HG03571 (cell line): ENCODE measurements at regions not wholly inside any gene's neighbourhood (a gene's known extent, or its start where the extent isn't known, plus 50 kb on each side); places are given as distances from the start of the nearest gene placed in this dataset.

Source experiments
- ATAC-seq: cut with Tn5 transposase; IDR thresholded peaks from one replicate; pipeline ENCODE4 v1.9.1; 2021; ENCODE audit not compliant: unreplicated experiment

DNA sequence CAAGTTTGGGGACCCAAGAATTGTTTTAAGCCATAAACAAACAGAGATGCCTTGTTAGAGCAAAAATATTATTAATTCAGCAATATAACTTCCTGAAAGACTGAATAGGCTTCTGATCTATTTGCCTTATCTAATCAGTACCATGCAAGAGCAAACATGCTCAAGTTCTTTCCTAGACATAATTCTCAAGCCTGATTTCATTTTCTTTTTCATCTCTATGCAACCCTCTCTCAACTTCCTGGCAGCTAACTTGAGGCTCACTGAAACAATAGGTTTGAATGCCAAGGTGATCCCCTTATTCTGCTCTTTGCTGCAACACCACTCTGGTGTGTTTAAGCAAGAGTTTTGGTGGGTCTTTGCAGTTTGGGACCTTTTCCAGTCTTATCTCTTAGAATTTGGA, 230.9 kb upstream of the CD96 start:
- no peak for ATAC-seq

- peak; percentile 91 for ATAC-seq
Observed at GRCh38 chr3:111311709-111312235, 230.2 kb upstream of the CD96 start.

- ATAC-seq = no peak
Observed at GRCh38 chr3:111314181-111314873, 227.7 kb upstream of the CD96 start.

DNA sequence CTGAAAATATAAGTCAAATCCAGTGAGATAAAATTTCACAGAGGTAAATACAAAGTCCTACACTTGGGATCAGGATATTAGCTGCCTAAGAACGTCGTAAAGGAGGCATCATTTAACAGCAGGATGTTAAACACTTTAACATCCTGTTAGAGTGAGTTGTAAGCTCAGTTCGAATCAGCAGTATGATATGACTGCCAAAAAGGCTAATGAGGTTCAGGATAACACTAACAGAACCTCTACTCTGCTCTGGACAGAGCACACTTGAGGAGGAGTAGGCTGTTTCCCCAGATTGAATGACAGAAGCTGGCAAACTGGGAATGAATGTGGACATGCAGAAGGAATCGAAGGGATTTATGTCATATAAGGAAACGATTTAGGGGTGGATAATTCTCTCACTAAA, 227.1 kb upstream of the CD96 start:
- no peak for ATAC-seq

DNA sequence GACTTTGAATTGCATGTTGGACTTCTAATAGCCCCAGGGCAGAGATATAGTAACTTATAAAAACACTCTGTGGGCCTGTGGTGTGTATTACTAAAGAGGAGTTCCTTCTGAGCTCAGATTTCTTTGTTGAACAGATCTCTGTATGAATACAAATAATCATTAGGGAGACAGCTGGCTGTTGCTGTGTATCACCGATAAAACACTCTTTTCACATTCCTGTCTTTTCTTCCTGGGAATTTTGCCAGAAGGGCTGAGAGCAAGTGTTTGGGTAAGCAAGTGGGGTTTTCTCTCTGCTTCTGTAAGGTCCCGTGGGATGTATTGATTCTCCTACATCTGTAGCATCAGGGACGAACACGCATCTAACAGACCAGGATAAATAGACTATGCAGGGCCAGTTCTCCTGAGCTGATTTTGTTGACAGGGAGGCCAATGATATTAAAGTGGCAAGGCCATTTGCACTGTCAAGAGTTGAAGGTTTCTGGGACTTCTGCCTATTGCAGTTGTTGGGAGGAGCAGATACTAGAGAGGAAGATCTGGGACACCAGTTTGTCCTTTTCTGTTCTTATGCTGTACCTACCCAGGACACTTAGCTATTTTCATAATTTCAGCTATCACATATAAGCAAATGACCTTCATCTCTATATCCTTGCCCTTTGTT, 225.9 kb upstream of the CD96 start:
- ATAC-seq = no peak

DNA sequence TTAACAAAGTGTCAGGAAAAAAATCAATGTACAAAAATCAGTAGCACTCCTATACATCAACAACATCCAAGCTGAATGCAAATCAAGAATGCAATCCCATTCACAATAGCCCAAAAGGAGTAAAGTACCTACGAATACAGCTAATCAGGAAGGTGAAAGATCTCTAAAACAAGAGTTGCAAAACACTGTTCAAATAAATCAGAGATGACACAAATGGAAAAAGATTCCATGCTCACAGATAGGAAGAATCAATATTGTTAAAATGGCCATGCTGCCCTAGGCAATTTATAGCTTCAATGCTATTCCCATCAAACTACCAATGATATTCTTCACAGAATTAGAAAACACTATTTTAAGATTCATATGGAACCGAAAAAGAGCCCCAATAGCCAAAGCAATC, 223.7 kb upstream of the CD96 start:
- no peak for ATAC-seq

DNA sequence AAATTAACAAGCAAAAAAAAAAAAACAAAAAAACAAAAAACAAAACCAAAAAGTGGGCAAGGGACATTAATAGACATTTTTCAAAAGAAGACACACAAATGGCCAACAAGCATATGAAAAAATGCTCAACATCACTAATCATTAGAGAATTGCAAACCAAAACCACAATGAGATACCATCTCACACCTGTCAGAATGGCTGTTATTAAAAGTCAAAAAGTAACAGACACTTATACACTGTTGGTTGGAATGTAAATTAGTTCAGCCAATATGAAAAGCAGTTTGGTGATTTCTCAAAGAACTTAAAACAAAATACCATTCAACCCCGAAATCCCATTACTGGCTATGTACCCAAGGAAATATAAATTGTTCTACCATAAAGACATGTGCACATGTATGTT, 222.4 kb upstream of the CD96 start:
- ATAC-seq = no peak

DNA sequence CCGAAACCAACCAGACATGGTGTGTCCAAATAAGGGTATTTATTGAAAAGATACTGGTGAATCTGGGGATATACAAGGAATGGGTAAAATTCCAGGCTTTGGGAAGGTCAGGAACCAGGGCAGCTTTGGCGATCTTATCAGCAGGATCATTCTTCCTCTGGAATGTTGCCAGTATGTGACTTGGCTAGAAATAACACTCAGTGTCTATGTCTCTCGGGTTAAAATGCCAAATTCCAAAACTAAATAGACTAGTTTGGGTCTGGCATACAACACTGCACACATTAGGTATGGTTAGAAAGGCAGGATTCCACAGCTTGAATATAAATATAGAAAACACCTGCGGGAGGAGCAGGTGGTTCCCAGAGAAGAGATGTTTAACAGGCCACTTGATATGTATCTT, 220.2 kb upstream of the CD96 start:
- ATAC-seq = no peak

GRCh38 chr3:111323019-111323418, 219.0 kb upstream of the CD96 start:
- ATAC-seq = no peak

DNA sequence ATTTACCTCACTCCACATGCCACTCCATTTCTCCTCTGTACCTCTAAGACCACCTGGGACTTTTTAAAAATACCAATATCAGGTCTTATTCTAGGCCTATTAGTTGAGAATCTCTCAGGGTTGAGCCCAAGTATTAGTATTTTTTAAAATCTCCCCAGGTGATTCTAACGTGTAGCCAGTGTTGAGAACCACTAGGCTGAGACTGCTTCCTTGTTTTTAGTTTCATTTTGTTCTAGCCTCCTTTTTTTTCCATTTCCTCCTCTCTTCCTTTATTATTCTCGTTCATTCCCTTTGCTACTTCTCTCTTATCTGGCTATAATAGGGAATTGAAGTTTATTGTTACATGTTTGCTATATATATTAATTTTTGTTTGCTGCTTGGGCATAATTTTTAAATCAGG, 217.8 kb upstream of the CD96 start:
- no peak for ATAC-seq

- peak; percentile 75 for ATAC-seq
Observed at GRCh38 chr3:111324645-111325044, 217.4 kb upstream of the CD96 start.

GRCh38 chr3:111325160-111325718, 216.8 kb upstream of the CD96 start:
- no peak for ATAC-seq

- ATAC-seq = no peak
Observed at GRCh38 chr3:111326144-111326995, 215.6 kb upstream of the CD96 start.

GRCh38 chr3:111331306-111331705, 210.7 kb upstream of the CD96 start:
- ATAC-seq = no peak

DNA sequence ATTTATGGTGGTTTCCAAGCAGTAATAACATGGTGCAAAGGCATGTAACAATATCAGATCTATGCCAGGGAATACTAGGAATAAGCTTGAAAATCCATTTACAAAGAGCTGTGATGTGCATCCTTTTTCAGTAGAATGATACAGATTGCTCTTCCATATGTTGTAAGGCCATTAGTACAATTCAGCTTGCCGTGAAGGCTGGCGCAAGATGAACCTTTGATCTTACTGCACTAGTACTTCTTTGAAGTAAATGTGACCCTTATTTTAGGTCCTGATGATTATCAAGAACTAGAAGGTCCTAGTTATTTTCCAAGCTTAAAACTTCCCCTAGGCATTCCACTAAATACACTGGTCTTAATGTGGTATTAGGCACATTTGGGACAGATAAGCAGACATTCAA, 210.1 kb upstream of the CD96 start:
- ATAC-seq = no peak

- ATAC-seq = no peak
Observed at GRCh38 chr3:111332488-111333080, 209.4 kb upstream of the CD96 start.

- no peak for ATAC-seq
Observed at GRCh38 chr3:111333642-111334041, 208.4 kb upstream of the CD96 start.

DNA sequence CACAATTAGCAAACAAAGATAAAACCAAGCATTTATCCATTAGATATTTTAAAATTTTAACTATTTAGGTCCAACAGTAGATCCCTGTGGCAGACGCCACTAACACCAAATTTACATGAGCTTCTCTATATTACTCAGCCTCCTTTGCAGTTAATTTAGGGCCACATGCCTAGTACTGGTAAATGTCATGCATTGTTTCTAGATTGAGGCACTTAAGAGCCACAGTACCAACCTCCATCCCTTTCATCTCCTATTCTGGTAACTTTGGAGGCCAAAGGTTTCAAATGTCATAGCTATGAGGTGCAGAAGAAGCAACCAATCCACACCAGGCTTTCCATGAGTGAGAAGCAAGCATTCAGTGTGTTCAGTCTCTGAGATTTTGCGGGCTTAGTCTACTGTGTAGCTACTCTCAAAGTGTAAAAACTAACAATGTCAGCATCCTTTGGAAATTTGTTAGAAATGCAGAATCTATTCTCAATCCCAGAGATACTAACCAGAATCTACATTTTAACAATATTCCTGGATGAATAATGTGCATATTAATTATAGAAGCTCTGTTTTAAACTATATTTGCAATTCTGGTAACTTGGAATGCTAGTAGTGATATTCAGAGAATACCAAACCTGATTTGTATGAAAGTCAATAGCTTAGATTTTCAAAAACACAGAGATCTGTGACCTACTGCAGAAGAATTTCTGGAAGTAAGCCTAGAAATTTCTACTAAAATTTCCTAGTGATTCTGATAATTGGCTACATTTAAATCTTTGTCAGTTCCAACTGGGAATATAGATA, 206.3 kb upstream of the CD96 start:
- ATAC-seq = no peak

DNA sequence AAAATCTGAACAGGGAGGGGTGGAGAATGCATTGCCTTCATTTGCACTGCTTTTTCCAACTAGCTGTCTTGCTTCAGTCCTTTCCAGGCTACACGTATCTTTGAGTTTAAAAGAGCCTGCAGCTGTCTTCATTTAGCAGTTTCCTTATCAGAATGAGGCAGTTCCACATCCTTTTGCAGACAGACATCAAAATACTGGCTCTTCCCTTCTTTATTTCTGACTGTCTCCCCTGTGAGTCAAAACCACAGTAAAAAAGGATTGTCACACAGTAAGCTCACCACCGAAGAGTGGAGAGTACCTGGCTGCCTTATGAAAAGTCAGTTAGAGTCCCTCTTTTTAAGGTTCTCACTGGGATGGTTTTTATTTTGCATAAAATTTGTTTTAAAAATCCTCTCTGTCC, 205.5 kb upstream of the CD96 start:
- no peak for ATAC-seq

- ATAC-seq = no peak
Observed at GRCh38 chr3:111338059-111338698, 203.8 kb upstream of the CD96 start.
